Mucosa of gallbladder (tissue), 1 donor: ENCODE measurements at regions not wholly inside any gene's neighbourhood (a gene's known extent, or its start where the extent isn't known, plus 50 kb on each side); places are given as distances from the start of the nearest gene placed in this dataset.

Experiments
- DNase-seq: peaks from one replicate; pipeline ENCODE4 v3.0.0-alpha.2; 2020; ENCODE audit warnings: low spot score
- donor health status: DM: no; HTN: no; CAD: no.

DNA sequence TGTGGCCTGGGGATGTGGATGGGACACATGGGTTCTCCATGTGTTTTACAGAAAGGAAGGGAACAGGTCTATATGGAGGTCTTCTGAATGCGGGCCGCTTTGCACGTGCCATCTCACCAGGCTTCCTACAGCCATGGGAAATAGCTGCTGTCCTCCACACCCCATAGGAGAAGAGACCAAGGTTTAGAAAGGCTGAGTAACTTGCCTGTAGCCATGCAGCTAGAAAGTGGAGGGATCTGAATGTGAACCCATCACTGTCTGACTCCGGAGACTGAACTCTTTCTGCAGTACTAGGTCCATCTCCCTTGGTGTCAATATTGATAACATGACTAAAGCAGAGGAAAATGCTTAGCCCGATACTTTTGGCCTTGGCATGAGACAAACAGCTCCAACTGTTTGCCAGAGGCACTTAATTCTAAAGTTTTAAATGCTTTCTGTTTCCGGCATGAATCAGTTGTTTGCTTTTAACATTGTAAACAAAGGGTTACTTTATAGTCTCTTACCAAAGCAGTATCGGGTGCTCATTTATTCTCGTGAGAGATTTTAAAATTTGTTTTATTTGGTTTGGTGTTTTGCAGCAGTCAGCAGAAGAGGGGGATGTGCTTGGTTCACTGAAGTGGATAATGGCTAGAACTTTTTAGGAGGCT, 64.8 kb upstream of the LOXL4 start:
- no peak for DNase-seq

GRCh38 chr10:98331885-98332284, 63.9 kb upstream of the LOXL4 start:
- no peak for DNase-seq

DNA sequence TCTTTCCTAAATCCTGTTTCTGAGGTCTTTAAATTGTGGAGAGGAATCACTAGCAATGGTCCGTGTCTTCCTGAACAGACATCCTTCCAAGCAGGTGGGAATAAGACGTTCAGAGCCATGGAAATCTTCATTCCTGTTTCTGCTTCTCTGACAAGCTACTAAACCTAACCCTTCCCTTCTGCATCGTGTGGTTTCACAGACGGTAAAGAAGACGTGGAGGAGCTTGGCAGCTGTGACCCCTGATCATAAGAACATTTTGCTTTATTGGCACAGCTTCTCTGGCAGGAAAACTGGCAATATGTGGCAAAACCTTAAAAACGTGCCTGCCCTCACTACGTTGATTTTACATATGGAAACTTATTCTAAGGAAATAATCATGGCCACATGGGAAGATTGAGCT, 63.0 kb upstream of the LOXL4 start:
- DNase-seq, result no peak

- DNase-seq, result no peak
Measured at GRCh38 chr10:98328640-98329039, 60.6 kb upstream of the LOXL4 start.

GRCh38 chr10:98328163-98328562, 60.2 kb upstream of the LOXL4 start:
- no peak for DNase-seq

GRCh38 chr10:98326621-98327027, 58.6 kb upstream of the LOXL4 start:
- DNase-seq, result no peak

DNA sequence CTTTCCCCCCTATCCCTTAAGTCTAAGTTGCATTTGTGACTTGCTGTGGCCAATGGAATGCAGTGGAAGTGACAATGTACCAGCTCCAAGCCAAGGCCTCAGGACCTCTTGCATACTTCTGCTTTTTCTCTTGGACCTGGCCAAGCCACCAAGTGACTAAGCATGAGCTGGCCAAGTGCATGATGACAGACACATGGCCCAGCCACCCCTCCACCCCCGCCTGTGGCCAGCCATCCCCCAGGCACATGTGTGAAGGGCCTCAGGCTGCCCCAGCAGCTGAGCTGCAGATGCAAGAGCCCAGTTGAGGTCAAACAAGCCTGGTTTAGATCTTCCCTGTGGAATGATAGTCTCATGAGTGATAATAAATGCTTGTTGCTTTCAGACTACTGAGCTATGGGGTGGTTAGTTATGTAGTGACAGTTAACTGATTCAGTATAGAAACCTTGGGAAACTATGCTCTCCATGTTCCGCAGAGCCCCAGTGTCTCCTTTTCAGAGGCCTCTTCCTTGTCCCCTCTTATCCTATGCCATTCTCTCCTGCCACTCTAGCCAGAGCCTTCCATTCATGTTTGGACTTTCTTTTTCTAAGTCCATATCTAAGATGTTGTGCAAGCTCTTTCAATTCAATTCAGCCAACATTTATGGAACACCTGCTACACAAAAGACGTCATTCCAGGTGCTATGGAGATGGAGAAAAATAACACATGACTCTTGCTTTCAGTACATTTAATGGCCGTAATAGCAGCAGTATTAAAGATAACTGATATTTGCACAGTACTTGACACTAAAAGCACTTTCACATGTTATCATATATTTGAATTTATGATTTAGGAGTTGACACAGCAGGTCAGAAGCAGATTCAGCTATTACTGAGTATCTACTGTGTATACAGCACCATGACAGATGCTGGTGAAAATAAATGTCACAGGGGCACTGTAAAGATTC, 55.5 kb upstream of the LOXL4 start:
- peak; percentile 49 for DNase-seq

DNA sequence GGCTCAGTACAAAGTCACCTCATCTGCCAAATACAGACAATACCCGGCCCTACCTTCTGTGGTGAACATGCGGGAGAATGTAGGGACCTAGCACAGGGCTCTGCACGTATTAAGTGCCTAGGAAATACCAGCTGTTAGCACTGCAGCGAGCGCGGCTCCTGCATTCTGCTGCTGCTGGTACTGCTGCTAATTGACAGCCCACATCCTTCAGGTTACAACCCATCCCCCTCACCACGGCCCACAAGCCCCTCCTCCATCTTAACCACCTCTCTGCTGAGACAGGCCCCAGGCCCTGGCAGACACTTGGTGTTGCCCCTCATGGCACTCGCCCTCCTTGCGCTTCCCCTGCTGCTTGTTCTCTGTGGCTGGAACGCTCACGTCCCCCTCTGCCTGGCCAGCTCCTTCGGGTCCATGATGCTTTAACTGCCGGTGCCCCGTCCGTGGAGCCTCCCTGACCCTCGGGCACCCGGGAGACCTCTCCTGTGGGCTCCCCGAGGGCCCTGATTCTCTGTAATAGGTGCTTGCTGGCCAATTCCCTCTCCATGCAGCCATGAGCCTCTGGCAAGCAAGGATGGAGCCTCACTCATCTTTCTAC, 53.3 kb upstream of the LOXL4 start:
- no peak for DNase-seq

DNA sequence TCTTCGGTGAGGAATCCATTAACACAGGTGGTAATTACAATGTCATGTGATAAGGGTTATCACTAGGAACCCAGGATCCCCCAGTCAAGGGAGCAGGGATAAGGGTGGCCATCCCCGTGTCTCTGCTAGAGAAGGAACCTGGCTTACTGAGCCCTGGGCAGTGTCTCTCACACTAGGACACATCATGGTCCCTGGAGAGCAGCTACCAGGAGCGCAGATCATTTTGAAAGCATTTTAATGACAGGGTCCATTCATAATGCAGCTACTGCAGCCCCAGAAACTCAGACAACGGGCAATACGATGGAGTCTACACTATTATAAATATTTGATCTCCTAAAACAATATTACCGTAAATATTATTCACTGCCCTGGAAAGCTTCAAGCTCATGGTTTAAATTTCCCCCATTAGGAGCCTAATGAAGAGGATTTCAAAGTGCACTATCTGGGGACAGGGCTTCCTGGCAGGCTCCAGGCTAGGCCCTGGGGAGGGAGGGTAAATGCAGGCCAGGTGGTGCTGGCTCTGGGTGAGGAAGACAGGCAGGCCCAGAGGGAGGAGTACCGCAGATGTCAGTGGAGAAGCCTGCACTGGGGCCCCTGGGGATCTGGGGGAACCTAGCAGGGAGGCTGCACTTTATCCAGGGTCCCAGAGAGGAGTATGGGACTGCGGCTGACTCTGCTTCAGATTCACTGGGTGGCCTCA, 52.6 kb upstream of the LOXL4 start:
- no peak for DNase-seq

GRCh38 chr10:98318861-98319260, 50.9 kb upstream of the LOXL4 start:
- DNase-seq, result no peak
